ENCODE measurements at regions not wholly inside any gene's neighbourhood (a gene's known extent, or its start where the extent isn't known, plus 50 kb on each side); places are given as distances from the start of the nearest gene placed in this dataset.
A peak's percentile ranks its signal among the peaks of the same experiment; 100 is the strongest.
"Not testable (repeated sequence)": the region's sequence is repeated elsewhere in the genome, so short reads cannot be mapped to it uniquely, and the experiment has no call there.

GRCh38 chr2:236415684-236416444, 151.7 kb upstream of the ASB18 start:
- no peak for FAIRE-seq

GRCh38 chr2:236417150-236417549, 152.5 kb upstream of the ACKR3 start:
- no peak for FAIRE-seq

GRCh38 chr2:236430584-236430983, 139.0 kb upstream of the ACKR3 start:
- no peak for FAIRE-seq

GRCh38 chr2:236434593-236434992, 135.0 kb upstream of the ACKR3 start:
- FAIRE-seq, result no peak

GRCh38 chr2:236440110-236440881, 129.3 kb upstream of the ACKR3 start:
- no peak for FAIRE-seq

GRCh38 chr2:236444187-236444586, 125.4 kb upstream of the ACKR3 start:
- FAIRE-seq, result no peak

GRCh38 chr2:236445678-236446077, 123.9 kb upstream of the ACKR3 start:
- no peak for FAIRE-seq

- FAIRE-seq, result no peak
Measured at GRCh38 chr2:236446521-236446920, 123.1 kb upstream of the ACKR3 start.

GRCh38 chr2:236449167-236449761, 120.4 kb upstream of the ACKR3 start:
- no peak for FAIRE-seq

GRCh38 chr2:236452238-236452637, 117.4 kb upstream of the ACKR3 start:
- FAIRE-seq, result no peak

GRCh38 chr2:236454076-236454475, 115.5 kb upstream of the ACKR3 start:
- no peak for FAIRE-seq

- peak; percentile 67 for FAIRE-seq
Measured at GRCh38 chr2:236459393-236459792, 110.2 kb upstream of the ACKR3 start.

GRCh38 chr2:236464140-236464539, 105.5 kb upstream of the ACKR3 start:
- FAIRE-seq, result no peak

GRCh38 chr2:236472720-236473495, 96.7 kb upstream of the ACKR3 start:
- FAIRE-seq, result no peak

GRCh38 chr2:236473691-236474090, 95.9 kb upstream of the ACKR3 start:
- no peak for FAIRE-seq

GRCh38 chr2:236479814-236480213, 89.8 kb upstream of the ACKR3 start:
- no peak for FAIRE-seq

- FAIRE-seq, result no peak
Measured at GRCh38 chr2:236483102-236483501, 86.5 kb upstream of the ACKR3 start.

- FAIRE-seq, result no peak
Measured at GRCh38 chr2:236485519-236485918, 84.1 kb upstream of the ACKR3 start.

GRCh38 chr2:236489083-236489482, 80.5 kb upstream of the ACKR3 start:
- FAIRE-seq, result not testable (repeated sequence)

- no peak for FAIRE-seq
Measured at GRCh38 chr2:236489895-236490404, 79.7 kb upstream of the ACKR3 start.

GRCh38 chr2:236496340-236496739, 73.3 kb upstream of the ACKR3 start:
- no peak for FAIRE-seq

GRCh38 chr2:236498369-236498768, 71.3 kb upstream of the ACKR3 start:
- FAIRE-seq, result no peak
